GM23248 (cell line): ENCODE measurements at regions not wholly inside any gene's neighbourhood (a gene's known extent, or its start where the extent isn't known, plus 50 kb on each side); places are given as distances from the start of the nearest gene placed in this dataset.

Source experiments
- EZH2 ChIP-seq: fragments of 200-600 bp; sonication (generic); IDR thresholded peaks from 2 replicates; pipeline ENCODE4 v1.6.1; 2018; ENCODE audit warnings: antibody characterized with exemption, mild to moderate bottlenecking; ENCODE audit not compliant: insufficient read depth, poor library complexity, severe bottlenecking
- EZH2phosphoT487 ChIP-seq: fragments of 200-600 bp; sonication (generic); IDR thresholded peaks from 2 replicates; pipeline ENCODE4 v1.6.1; 2018; ENCODE audit warnings: antibody characterized with exemption, moderate library complexity, mild to moderate bottlenecking, low read depth; ENCODE audit not compliant: insufficient read depth

DNA sequence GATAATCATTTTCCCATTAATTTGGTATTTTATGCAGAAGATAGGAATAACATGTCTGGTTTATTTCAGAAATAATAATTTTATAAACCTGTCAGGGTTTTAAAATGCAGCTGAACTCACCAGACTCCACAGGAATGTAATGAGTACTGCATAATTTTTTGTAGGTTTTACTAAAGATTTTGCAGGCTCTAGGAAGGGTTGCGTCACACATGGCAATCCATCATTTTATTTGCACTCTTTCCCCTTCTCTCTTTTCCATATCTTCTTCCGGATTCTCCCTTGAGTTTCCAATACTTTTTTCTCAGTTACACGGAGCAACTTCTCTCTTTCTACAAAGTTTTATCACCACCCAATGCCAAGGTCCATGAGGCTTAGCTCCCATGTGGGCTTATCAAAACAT lies 234.7 kb downstream of the NFKBIZ start:
- TF ChIP-seq EZH2 = no peak
- TF ChIP-seq EZH2phosphoT487 = no peak
